ENCODE measurements at regions not wholly inside any gene's neighbourhood (a gene's known extent, or its start where the extent isn't known, plus 50 kb on each side); places are given as distances from the start of the nearest gene placed in this dataset.

- TF ChIP-seq CTCF (IDR thresholded peaks at IDR 0.05 in 2 of 3, conservative IDR thresholded peaks at IDR 0.05 in 1 of 3; ENCODE audit: borderline replicate concordance in 1 of 3, insufficient read depth in 1 of 3, low read depth in 2 of 3, low read length in 2 of 3) (no peak), POLR2AphosphoS5 (IDR thresholded peaks at IDR 0.05; ENCODE audit: low read depth, low read length) (no peak), RAD21 (IDR thresholded peaks at IDR 0.05; ENCODE audit: low read depth) (no peak), POLR2A (IDR thresholded peaks at IDR 0.05; ENCODE audit: borderline replicate concordance, extremely low read depth, insufficient read depth, insufficient read length) (no peak), YY1 (IDR thresholded peaks at IDR 0.05; ENCODE audit: extremely low read depth, insufficient replicate concordance, low read depth, low read length) (no peak), CEBPB (IDR thresholded peaks at IDR 0.05; ENCODE audit: low read depth) (no peak), REST (IDR thresholded peaks at IDR 0.05; ENCODE audit: low read depth) (no peak), ELF1 (IDR thresholded peaks at IDR 0.05; ENCODE audit: borderline replicate concordance, low read depth) (no peak), FOSL1 (IDR thresholded peaks at IDR 0.05; ENCODE audit: low read depth) (no peak), EZH2 (IDR thresholded peaks at IDR 0.05) (no peak), ZFX (IDR thresholded peaks at IDR 0.05) (no peak), TCF7L2 (IDR thresholded peaks at IDR 0.05; ENCODE audit: borderline replicate concordance, extremely low read depth, insufficient read depth, insufficient read length) (no peak), SP1 (IDR thresholded peaks at IDR 0.05; ENCODE audit: low read depth) (no peak)
Observed at GRCh38 chr3:150247441-150247840, 160.7 kb upstream of the TSC22D2 start.

Data from HCT116 (cell line).